BE2C (cell line): ENCODE measurements at regions not wholly inside any gene's neighbourhood (a gene's known extent, or its start where the extent isn't known, plus 50 kb on each side); places are given as distances from the start of the nearest gene placed in this dataset.
A peak's percentile ranks its signal among the peaks of the same experiment; 100 is the strongest.
"Not testable (repeated sequence)": the region's sequence is repeated elsewhere in the genome, so short reads cannot be mapped to it uniquely, and the experiment has no call there.

Experiments used
- DNase-seq: peaks from one replicate; pipeline ENCODE4 v3.0.0-alpha.2; 2020
- H3K27me3 ChIP-seq: fragments of 250-450 bp; sonication (Bioruptor Pico); 2 replicates; pipeline ENCODE4 v1.5.1; 2020; ENCODE audit warnings: mild to moderate bottlenecking
- H3K36me3 ChIP-seq: fragments of 250-450 bp; sonication (Bioruptor Pico); 2 replicates; pipeline ENCODE4 v1.5.1; 2020; ENCODE audit warnings: mild to moderate bottlenecking
- H3K4me1 ChIP-seq: fragments of 250-450 bp; sonication (Bioruptor Pico); 2 replicates; pipeline ENCODE4 v1.5.1; 2020
- H3K4me3 ChIP-seq: 2 replicates; pipeline ENCODE4 v1.5.1; 2011; ENCODE audit warnings: low read depth, low read length
- H3K9me3 ChIP-seq: fragments of 250-450 bp; sonication (Bioruptor Pico); 2 replicates; pipeline ENCODE4 v1.5.1; 2020
- CTCF ChIP-seq: IDR thresholded peaks from 2 replicates; pipeline ENCODE4 v1.5.1; 2012; ENCODE audit warnings: mild to moderate bottlenecking, low read depth, low read length

- TF ChIP-seq CTCF, result no peak
- Histone ChIP-seq H3K4me3 (no peak overlapping the region), H3K9me3 (no peaks in the 10 kb centered on the region), H3K36me3 (no peaks in the 10 kb centered on the region), H3K27me3 (no peaks in the 10 kb centered on the region), H3K4me1 (peaks cover 9% of the 10 kb centered on the region)
- DNase-seq, result no peak
Observed at GRCh38 chr2:7094231-7094741, 177.1 kb downstream of the RNF144A start.

GRCh38 chr2:7096726-7097352 lies 179.6 kb downstream of the RNF144A start:
- no peaks in the 10 kb centered on the region for H3K36me3 ChIP-seq
- DNase-seq, result no peak
- H3K4me1 ChIP-seq, result peaks cover 9% of the 10 kb centered on the region
- no peaks in the 10 kb centered on the region for H3K9me3 ChIP-seq
- TF ChIP-seq CTCF, result no peak
- no peak overlapping the region for H3K4me3 ChIP-seq
- H3K27me3 ChIP-seq, result no peaks in the 10 kb centered on the region

DNA sequence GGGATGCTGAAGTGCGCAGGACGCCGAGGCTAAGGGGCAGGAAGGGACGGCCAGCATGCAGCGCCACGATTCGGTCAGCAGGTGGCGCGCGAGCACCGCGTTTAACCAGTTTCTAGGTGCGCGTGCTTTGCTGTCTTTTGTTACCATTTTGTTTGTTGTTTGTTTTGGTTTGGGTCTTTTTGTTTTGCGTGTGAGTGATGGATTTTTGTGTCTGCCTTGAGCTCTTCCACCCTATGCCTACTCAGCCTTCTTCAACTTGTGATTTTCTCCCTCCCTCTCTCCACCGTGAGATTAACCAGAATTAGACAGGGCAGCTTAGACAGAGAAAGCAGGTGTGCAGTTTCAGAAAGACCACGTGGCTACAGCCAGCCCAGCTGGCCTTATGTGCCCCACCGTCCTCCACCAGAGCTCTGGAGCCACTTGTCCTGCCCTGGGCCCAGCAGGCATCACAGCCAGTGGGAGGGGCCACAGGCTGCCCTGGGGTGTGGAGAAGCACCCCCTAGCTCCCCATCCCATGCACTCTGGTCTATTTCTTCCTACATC lies 180.2 kb downstream of the RNF144A start:
- Histone ChIP-seq H3K27me3 (no peaks in the 10 kb centered on the region), H3K36me3 (no peaks in the 10 kb centered on the region), H3K4me3 (peak overlapping the region; percentile 39), H3K9me3 (no peaks in the 10 kb centered on the region), H3K4me1 (peaks cover 9% of the 10 kb centered on the region)
- peak; percentile 76 for DNase-seq
- TF ChIP-seq CTCF, result peak; percentile 96

- Histone ChIP-seq H3K4me3 (no peak overlapping the region), H3K36me3 (no peaks in the 10 kb centered on the region), H3K9me3 (no peaks in the 10 kb centered on the region), H3K27me3 (no peaks in the 10 kb centered on the region), H3K4me1 (peaks cover 9% of the 10 kb centered on the region)
- no peak for DNase-seq
- TF ChIP-seq CTCF, result no peak
Observed at GRCh38 chr2:7098816-7099215, 181.6 kb downstream of the RNF144A start.

DNA sequence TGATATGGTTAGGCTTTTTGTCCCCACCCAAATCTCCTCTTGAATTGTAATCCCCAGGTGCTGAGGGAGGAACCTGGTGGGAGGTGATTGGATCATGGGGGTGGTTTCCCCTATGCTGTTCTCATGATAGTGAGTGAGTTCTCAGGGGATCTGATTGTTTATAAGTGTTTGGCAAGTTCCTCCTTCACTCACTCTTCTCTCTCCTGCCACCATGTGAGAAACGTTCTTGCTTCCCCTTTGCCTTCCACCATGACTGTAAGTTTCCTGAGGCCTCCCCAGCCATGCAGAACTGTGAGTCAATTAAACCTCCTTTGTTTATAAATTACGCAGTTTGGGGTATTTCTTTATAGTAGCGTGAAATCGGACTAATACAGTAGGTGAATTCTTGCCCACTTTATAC lies 182.5 kb downstream of the RNF144A start:
- H3K4me3 ChIP-seq, H3K9me3 ChIP-seq, H3K4me1 ChIP-seq, H3K36me3 ChIP-seq, H3K27me3 ChIP-seq, DNase-seq: not testable (repeated sequence)

GRCh38 chr2:7102826-7103225 lies 185.6 kb downstream of the RNF144A start:
- no peaks in the 10 kb centered on the region for H3K27me3 ChIP-seq
- H3K9me3 ChIP-seq, result no peaks in the 10 kb centered on the region
- peaks cover under 1% of the 10 kb centered on the region; the same call in 1 of the 2 replicates for H3K4me1 ChIP-seq
- TF ChIP-seq CTCF, result no peak
- no peak for DNase-seq
- H3K4me3 ChIP-seq, result no peak overlapping the region
- H3K36me3 ChIP-seq, result no peaks in the 10 kb centered on the region
